GM23248 (cell line): ENCODE measurements at regions not wholly inside any gene's neighbourhood (a gene's known extent, or its start where the extent isn't known, plus 50 kb on each side); places are given as distances from the start of the nearest gene placed in this dataset.

ENCODE experiments used
- EZH2 ChIP-seq: fragments of 200-600 bp; sonication (generic); IDR thresholded peaks from 2 replicates; pipeline ENCODE4 v1.6.1; 2018; ENCODE audit warnings: antibody characterized with exemption, mild to moderate bottlenecking; ENCODE audit not compliant: insufficient read depth, poor library complexity, severe bottlenecking
- EZH2phosphoT487 ChIP-seq: fragments of 200-600 bp; sonication (generic); IDR thresholded peaks from 2 replicates; pipeline ENCODE4 v1.6.1; 2018; ENCODE audit warnings: antibody characterized with exemption, moderate library complexity, mild to moderate bottlenecking, low read depth; ENCODE audit not compliant: insufficient read depth

- no peak for TF ChIP-seq EZH2
- no peak for TF ChIP-seq EZH2phosphoT487
Measured at GRCh38 chr20:62532921-62533320, 57.1 kb upstream of the GATA5 start.
